ENCODE measurements at regions not wholly inside any gene's neighbourhood (a gene's known extent, or its start where the extent isn't known, plus 50 kb on each side); places are given as distances from the start of the nearest gene placed in this dataset.

- peak in 1 of 2 experiments; percentile 37 for DNase-seq
Observed at GRCh38 chr2:43171789-43172188, 54.6 kb downstream of the ZFP36L2 start.

GRCh38 chr2:43170405-43171105 is 55.9 kb downstream of the ZFP36L2 start:
- no peak for DNase-seq

- DNase-seq, result no peak
Observed at GRCh38 chr2:43169987-43170386, 56.4 kb downstream of the ZFP36L2 start.

GRCh38 chr2:43169099-43169945 is 57.1 kb downstream of the ZFP36L2 start:
- no peak for DNase-seq

DNA sequence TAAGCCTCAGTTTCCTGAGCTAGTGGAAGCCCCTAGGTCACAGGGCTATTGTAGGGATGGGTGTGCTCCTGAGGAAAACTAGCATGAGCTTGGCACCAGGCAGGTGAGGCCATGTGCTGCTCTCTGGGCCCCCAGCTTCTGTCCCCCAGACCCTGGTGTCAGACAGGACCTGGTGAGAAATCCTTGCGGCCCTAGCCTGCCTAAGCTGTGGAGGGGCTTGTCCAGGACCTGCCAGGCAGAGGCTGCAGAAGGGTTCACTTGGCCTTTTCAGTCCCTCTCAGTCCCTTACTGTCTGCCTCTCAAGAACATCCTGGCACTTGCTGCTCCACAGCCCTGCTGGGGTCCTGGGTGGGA is 58.4 kb downstream of the ZFP36L2 start:
- no peak for DNase-seq

DNA sequence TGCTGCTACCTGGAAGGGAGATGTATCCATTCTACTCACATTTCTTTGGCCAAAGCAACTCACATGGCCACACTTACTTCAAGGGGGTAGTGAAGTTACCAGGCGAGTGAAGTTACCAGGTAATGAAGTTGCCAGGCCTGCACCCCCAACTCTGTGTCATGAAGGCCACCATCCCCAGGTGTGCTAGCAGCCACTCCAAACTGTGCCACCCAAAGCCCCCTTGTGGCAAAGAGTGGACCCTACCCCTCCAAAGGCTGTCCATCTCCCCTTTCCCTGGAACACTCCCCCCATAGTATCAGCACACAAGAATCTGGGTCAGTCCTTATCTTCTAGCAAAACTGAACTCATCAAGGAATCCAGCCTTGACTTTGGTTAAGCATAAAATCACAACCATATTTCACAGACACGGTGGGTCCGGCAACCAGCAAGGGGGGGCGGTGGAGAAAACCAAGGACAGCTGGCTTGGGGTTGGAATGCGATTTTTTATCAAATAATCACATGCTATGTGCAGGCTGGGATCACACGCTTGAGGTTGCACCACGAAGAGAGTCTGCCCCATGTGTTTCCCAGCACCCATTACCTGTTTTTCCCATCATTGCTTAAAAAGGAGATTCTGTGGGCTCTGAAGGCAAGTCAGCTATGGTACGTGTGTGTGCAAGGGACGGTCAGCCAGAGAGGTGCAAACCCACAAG is 60.9 kb downstream of the ZFP36L2 start:
- DNase-seq, result no peak

- DNase-seq, result no peak
Observed at GRCh38 chr2:43164686-43165085, 61.7 kb downstream of the ZFP36L2 start.

- DNase-seq, result no peak
Observed at GRCh38 chr2:43163584-43164270, 62.7 kb downstream of the ZFP36L2 start.

DNA sequence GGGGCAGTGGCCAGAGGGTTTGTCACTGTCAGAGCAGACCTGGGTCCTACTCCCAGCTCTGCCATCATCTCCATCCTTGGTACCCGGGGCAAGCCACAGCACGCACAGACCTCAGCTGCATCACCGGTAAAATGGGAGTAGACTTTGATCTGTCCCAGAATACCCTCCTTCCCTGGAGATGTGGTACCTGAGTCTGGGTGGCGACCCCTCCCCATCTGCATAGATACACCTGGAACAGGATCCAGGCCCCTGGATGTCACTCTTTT is 64.0 kb downstream of the ZFP36L2 start:
- DNase-seq, result no peak

DNA sequence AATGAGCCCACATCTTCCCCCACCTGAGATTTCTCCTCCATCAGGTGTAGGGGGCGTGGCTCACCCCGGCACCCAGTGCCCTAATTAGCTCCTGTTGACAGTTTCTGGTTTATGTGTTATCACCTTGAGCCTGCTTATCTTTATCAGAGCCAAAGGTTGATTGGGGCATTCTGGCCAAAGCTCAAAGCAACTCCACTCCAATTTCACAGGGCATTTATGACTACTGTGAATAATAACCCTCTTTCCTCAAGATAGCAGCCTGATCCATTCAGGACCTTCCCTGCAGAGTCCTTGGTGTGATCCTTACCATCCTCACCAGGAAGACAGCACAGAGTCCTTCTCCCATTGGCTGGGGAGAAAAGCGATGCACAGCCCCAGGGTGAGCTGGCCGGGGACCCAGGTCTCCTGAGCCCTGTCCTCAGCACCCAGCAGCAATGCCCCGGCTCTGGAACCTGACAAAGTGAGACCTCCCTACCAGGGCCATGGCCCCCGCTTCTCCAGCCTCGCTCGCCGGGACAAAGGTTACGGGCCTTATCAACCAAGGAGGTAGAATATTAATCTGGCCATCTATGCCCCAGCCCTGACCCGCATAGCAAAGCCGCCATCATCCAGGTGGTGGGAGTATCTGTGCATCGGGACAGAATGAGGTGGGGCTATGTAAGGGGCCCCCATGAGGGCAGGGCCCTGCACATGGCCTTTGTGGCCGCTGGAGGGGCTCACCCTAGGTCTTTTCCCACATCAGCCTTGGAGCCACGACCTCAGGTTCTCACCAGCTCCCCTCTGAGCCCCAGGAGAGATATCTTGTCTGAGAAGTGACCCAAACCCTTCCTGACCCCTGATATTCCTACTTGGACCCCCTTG is 64.5 kb downstream of the ZFP36L2 start:
- no peak for DNase-seq

DNA sequence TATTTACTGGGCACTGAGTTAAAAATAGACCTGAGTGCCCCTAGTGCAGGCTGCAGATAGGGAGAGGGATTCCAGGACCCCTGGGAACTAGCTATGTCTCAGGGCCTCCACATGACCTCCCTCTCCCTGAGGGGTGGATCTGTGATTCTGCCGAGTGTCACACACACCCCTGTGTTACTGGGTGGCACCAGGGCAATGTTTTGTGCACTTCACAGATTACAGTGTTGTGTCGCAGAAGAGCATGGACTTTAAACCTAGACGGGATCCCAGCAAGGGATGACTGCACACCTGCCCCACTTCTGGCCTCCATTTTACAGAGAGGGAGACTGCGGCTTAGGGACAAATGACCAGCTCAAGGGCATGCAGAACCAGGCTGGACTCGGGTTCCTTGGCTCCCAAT is 65.6 kb downstream of the ZFP36L2 start:
- no peak for DNase-seq

DNA sequence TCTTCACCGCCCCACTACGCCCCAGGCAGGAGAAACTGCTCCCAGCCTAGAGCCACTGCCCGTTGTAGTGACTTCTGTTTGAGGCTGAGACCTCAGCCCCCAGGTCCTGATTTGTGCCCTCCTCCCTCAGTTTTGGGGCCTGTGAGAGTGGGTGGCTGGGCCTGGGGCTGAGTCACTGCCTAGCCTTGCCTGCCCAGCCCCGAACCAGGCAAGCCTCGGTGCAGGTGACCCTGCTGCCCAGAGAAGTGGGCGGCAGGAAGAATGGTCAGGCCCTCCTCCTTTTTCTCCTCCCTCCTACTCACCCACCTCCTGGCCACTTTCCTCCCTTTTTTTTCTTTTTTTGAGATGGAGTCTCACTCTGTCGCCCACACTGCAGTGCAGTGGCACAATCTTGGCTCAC is 66.6 kb downstream of the ZFP36L2 start:
- DNase-seq, result no peak

DNA sequence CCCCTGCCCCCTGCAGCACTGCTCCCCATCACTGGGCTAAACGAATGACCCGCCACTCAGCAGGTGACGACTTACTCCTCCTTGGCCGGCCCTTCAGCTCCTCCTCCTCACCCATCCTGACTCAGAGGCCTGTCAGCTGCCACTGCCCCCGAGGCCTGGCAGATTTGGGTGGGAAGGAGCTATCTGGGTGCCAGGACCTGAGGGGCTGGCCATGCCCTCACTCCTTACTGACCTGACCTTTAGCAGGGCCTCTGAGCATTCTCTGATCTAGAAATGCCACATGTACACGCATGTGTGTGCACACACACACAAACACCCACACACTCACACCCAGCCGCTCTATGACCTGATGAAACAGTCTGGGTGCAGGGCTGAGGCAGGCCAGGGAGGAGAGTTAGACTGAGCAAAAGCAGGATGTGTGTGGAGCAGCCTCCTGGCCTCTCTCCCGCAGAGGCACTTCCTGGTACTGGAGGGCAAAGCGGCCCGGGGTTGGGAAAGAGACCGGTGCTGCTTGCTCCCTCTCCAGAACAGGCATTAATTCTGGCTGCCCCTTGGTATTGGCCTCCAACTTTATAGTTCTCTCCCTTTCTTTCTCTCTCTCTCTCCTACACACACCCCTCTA is 68.0 kb downstream of the ZFP36L2 start:
- no peak for DNase-seq

DNA sequence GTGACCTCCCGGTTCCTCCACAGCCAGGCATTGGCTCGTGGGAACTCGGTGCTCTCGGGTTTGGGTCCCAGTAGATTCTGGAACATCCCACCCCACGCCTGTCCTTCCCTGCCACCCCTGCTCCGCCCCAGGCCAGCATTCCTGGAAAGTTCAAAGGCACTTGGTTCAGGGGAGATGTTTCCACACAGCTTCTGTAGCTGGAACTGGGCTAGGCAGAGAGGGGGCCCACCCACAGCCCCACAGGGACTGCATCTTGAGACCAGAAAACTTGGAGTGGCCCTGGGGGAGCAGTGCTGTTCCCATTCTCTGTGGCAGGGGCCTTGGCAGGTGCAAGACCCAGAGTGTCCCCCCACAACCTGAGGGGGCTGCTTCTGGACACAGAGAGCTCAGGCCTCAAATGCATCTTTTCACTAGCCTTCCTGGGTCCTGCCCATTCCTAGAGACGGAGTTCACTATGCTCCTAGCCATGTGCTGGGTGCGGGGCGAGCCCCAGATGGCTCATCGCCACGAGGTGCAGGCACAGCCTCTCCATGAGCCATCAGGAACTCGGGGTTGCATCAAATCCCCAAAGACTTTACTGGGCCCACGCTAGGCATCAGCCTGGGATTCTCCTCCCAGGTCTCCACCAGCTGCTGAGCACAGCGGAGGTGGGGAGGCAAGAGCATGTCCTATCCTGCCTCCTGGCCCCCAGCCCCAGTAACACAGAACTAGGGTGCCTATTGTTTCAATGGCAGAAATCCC is 68.7 kb downstream of the ZFP36L2 start:
- no peak for DNase-seq

- no peak for DNase-seq
Observed at GRCh38 chr2:43155851-43156411, 70.5 kb downstream of the ZFP36L2 start.

DNA sequence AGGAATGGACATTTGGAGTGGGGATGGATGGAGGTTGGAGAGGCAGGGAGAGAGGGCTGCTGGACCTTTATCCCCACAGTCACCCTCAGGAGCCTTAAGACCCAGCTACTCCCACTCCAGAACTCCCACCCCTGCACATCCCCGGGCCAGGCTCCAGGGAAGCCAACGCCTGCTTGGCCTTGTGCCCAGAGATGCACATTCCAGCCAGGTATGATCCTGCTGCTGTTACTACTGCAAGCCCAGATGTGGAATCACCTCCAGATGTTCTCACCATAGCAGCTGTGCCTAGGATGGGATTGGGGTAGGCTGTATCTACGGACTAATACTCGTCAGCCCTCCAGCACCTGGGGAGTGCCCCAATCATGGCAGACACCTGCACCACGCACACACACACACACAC is 71.7 kb downstream of the ZFP36L2 start:
- no peak for DNase-seq

DNA sequence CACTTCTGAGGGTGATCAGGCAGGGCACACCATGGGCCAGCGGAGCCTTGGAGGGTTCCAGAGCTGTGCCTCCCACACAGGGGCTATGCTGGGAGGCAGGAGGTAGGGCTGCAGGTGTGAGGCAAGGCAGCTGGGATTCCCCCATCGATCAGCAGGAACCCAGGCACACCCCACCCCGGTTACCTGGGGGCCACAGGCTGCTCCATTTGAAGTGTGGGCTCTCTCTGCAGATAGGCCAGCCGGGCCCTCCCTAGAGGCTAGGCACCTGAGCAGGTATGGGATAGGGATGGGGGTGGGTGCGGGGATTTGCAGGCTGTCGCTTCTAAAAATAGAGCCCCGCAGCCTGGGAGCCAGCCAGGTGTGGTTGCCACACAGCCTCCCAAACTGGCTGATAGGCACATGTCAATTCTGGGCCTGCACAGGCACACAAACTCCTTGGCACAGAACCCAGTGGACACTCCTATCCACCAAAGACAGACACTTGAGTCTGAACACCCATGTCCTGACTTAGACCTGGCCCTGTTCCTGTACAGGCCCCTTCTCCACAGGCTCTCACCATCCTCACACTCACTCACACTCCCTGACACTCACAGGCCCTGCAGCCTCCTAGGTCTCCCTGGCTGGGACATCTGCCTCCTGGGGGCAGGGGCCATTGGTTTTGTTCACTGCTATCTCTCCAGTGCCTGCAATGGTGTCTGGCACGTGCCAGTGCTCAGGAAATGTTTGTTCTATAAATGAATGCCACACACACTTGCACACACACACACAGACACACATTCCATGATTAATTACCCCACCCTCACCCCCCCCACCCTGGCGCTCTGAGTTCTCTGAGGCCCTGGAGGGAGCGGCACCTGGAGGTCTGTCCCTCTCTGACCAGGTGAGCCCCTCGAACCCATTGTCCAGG is 73.4 kb downstream of the ZFP36L2 start:
- DNase-seq, result no peak

- no peak for DNase-seq
Observed at GRCh38 chr2:43152186-43152585, 74.2 kb downstream of the ZFP36L2 start.

- no peak for DNase-seq
Observed at GRCh38 chr2:43149482-43150107, 76.8 kb downstream of the ZFP36L2 start.
